GM12878 (cell line): ENCODE measurements at regions not wholly inside any gene's neighbourhood (a gene's known extent, or its start where the extent isn't known, plus 50 kb on each side); places are given as distances from the start of the nearest gene placed in this dataset.

Experiments
- ATAC-seq: fragments of 200-7000 bp; cut with Tn5 transposase; 3 replicates; pipeline ENCODE4 v1.9.1; 2020; ENCODE audit warnings: mild to moderate bottlenecking, moderate library complexity
- BruUV-seq: library from RNA; stranded (reverse); fragments of 400-500 nt; replicated peaks from 2 replicates; lab custom pipeline; 2021; lab: Mats Ljungman, UMichigan
- CTCF ChIA-PET: fragments of 300-600 bp; sonication (Branson Sonifier 250); formaldehyde crosslinking; extraction: SDS; loops from one replicate; lab custom pipeline; 2021; ENCODE audit warnings: inconsistent platforms; lab: Yijun Ruan, JAX
- POLR2A ChIA-PET: fragments of 350-600 bp; formaldehyde crosslinking; extraction: SDS; loops from one replicate; lab custom pipeline; 2021; ENCODE audit warnings: inconsistent platforms; lab: Charles Lee
- RAD21 ChIA-PET: fragments of 300-600 bp; sonication (Branson Sonifier 250); formaldehyde crosslinking; loops from one replicate; lab custom pipeline; 2023; ENCODE audit warnings: antibody characterized with exemption; ENCODE audit not compliant: unreplicated experiment; lab: Charles Lee
- SMC1A ChIA-PET: fragments of 300-600 bp; sonication (Branson Sonifier 250); formaldehyde crosslinking; loops from one replicate; lab custom pipeline; 2023; ENCODE audit not compliant: unreplicated experiment, uncharacterized antibody; lab: Charles Lee
- DNase-seq: peaks from one replicate; pipeline ENCODE4 v3.0.0-alpha.2; 2011; ENCODE audit warnings: low read depth, low spot score
- FAIRE-seq: peaks from 3 replicates; lab custom pipeline; 2011; peaks lifted over from hg19 to GRCh38; lab: Jason Lieb, UNC
- H2AFZ ChIP-seq: 2 replicates; pipeline ENCODE4 v1.6.0; 2011; ENCODE audit warnings: low read depth, low read length, control low read depth; ENCODE audit not compliant: control insufficient read depth
- H3K27ac ChIP-seq: 2 replicates; pipeline ENCODE4 v1.5.1; 2011; ENCODE audit warnings: control low read depth; ENCODE audit not compliant: control insufficient read depth, insufficient read depth
- H3K27me3 ChIP-seq, 2 experiments: replicated peaks in 1 of 2; 2 replicates each; pipeline versions ENCODE4 v1.6.0 to v1.6.1; 2011; ENCODE audit warnings: low read length in 1 of 2; ENCODE audit not compliant: control insufficient read depth in 2 of 2, insufficient read depth in 2 of 2
- H3K36me3 ChIP-seq, 2 experiments: 2 replicates each; pipeline ENCODE4 v1.5.1; 2011; ENCODE audit warnings: low read length in 1 of 2; ENCODE audit not compliant: control insufficient read depth in 2 of 2, insufficient read depth in 2 of 2
- H3K4me1 ChIP-seq: 2 replicates; pipeline ENCODE4 v1.6.1; 2011; ENCODE audit warnings: mild to moderate bottlenecking, low read length, moderate library complexity, mixed read lengths; ENCODE audit not compliant: control insufficient read depth, insufficient read depth
- H3K4me2 ChIP-seq: 2 replicates; pipeline ENCODE4 v1.6.0; 2011; ENCODE audit warnings: control low read depth; ENCODE audit not compliant: control insufficient read depth, insufficient read depth
- H3K4me3 ChIP-seq: fragments of 200-600 bp; sonication (generic); 2 replicates; pipeline ENCODE4 v1.5.1; 2016
- H3K79me2 ChIP-seq: 2 replicates; pipeline ENCODE4 v1.6.0; 2011; ENCODE audit warnings: low read length; ENCODE audit not compliant: control insufficient read depth, insufficient read depth
- H3K9ac ChIP-seq: 2 replicates; pipeline ENCODE4 v1.8.0; 2011; ENCODE audit warnings: low read length, control low read depth, mixed read lengths; ENCODE audit not compliant: control insufficient read depth, insufficient read depth
- H3K9me3 ChIP-seq: replicated peaks from 3 replicates; pipeline ENCODE4 v1.5.1; 2011; ENCODE audit warnings: mild to moderate bottlenecking, low read length; ENCODE audit not compliant: control insufficient read depth, insufficient read depth
- H4K20me1 ChIP-seq: 2 replicates; pipeline ENCODE4 v1.6.0; 2011; ENCODE audit not compliant: control insufficient read depth, insufficient read depth
- ATF7 ChIP-seq: fragments of 450-650 bp; IDR thresholded peaks from 2 replicates; pipeline ENCODE4 v1.6.1; 2016; ENCODE audit warnings: low read depth, mild to moderate bottlenecking
- CREM ChIP-seq: IDR thresholded peaks from 2 replicates; pipeline ENCODE4 v1.6.1; 2014; ENCODE audit warnings: antibody characterized with exemption, low read depth
- ETV6 ChIP-seq, 2 experiments: fragments of 450-650 bp in 1 of 2; IDR thresholded peaks in 1 of 2; conservative IDR thresholded peaks in 1 of 2; 2 replicates each; pipeline ENCODE4 v1.6.1; 2014; ENCODE audit warnings: antibody characterized with exemption in 1 of 2, borderline replicate concordance in 1 of 2, low read depth in 1 of 2, mild to moderate bottlenecking in 1 of 2, moderate library complexity in 1 of 2
- KAT2A ChIP-seq: conservative IDR thresholded peaks from 2 replicates; pipeline ENCODE4 v1.6.1; 2011; ENCODE audit warnings: low read depth, low read length; ENCODE audit not compliant: control insufficient read depth
- MEF2B ChIP-seq: fragments of 450-650 bp; IDR thresholded peaks from 2 replicates; pipeline ENCODE4 v1.6.1; 2018; ENCODE audit warnings: mild to moderate bottlenecking, moderate library complexity; ENCODE audit not compliant: partially characterized antibody, poor library complexity, severe bottlenecking
- NRF1 ChIP-seq: conservative IDR thresholded peaks from 2 replicates; pipeline ENCODE4 v1.6.1; 2011; ENCODE audit warnings: mild to moderate bottlenecking, low read depth, low read length, improper control_type of control experiment
- RB1 ChIP-seq: fragments of 450-650 bp; formaldehyde crosslinking; IDR thresholded peaks from 2 replicates; pipeline ENCODE4 v1.6.1; 2017; ENCODE audit warnings: mild to moderate bottlenecking, borderline replicate concordance
- SPI1 ChIP-seq: IDR thresholded peaks from 2 replicates; pipeline ENCODE4 v1.6.1; 2011; ENCODE audit warnings: low read depth, mild to moderate bottlenecking, low read length, moderate library complexity, borderline replicate concordance; ENCODE audit not compliant: insufficient read depth
- ZZZ3 ChIP-seq: IDR thresholded peaks from 2 replicates; pipeline ENCODE4 v1.6.1; 2011; ENCODE audit warnings: low read depth; ENCODE audit not compliant: control insufficient read depth, insufficient read length
- WGBS: methylation state at CpG from one replicate; pipeline ENCODE4 v1.1.6; 2016; ENCODE audit warnings: low lambda C conversion rate; ENCODE audit not compliant: insufficient replicate concordance, insufficient coverage; ENCODE audit errors: missing lambda C conversion rate; 5-methylcytosine and 5-hydroxymethylcytosine counted together
- in situ Hi-C: fragments of 300-500 bp; cut with MboI; formaldehyde crosslinking; loops from 9 replicates; pipeline ENCODE4 v1.14.3; 2018; ENCODE audit warnings: mixed read lengths
- intact Hi-C: fragments of 100-400 bp; cut with micrococcal nuclease; formaldehyde crosslinking; loops from one replicate; pipeline ENCODE4 v1.14.2; 2022; ENCODE audit not compliant: unreplicated experiment
- TF ChIP-seq, protein P1 (sequence below): IDR thresholded peaks from 2 replicates; pipeline ENCODE4 v1.6.1; 2012; ENCODE audit warnings: improper control_type of control experiment, low read depth, low read length; ENCODE audit not compliant: insufficient replicate concordance
- TF ChIP-seq, protein P2 (sequence below): IDR thresholded peaks from 2 replicates; pipeline ENCODE4 v1.6.1; 2012; ENCODE audit warnings: low read length, inconsistent platforms
- TF ChIP-seq, protein P3 (sequence below): IDR thresholded peaks from 2 replicates; pipeline ENCODE4 v1.6.1; 2012; ENCODE audit warnings: low read depth, low read length, improper control_type of control experiment
- TF ChIP-seq, protein P4 (sequence below): IDR thresholded peaks from 2 replicates; pipeline ENCODE4 v1.6.1; 2011; ENCODE audit warnings: mild to moderate bottlenecking, low read depth, low read length, moderate library complexity; ENCODE audit not compliant: insufficient replicate concordance
- TF ChIP-seq, protein P5 (sequence below): IDR thresholded peaks from 2 replicates; pipeline ENCODE4 v1.6.1; 2012; ENCODE audit warnings: low read depth, low read length, improper control_type of control experiment
- TF ChIP-seq, protein P6 (sequence below): IDR thresholded peaks from 2 replicates; pipeline ENCODE4 v1.6.1; 2011; ENCODE audit warnings: low read depth, mild to moderate bottlenecking, low read length, moderate library complexity, borderline replicate concordance; ENCODE audit errors: extremely low read depth

DNA sequence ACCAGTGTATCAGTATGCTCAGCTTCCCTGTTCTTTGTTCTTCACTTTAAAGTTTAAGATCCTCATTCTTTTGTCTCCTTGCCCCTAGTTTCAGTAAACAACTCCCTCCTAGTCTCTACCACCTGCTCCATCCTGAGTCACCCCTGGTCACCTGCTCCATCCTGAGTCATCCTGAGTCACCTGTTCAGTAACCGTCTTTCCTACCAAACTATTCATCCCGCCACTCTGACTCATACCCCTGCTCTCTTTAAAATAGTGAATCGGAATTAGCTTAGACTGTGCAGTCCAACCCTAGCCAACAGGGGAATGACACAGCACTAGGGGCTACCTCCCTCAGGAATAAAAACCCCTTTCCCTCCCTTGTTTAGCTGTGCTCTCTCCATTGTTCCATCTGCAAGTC lies 888.1 kb upstream of the MDGA2 start:
- no peak for ATAC-seq
- WGBS, result 43% methylated on average over 3 of the region's 3 CpGs
- no peak for FAIRE-seq
- intact Hi-C loops, result no loop called here
- POLR2A ChIA-PET, result no interaction called here
- Histone ChIP-seq H4K20me1 (no peaks in the 10 kb centered on the region), H2AFZ (no peak overlapping the region), H3K27ac (no peak overlapping the region), H3K4me2 (no peak overlapping the region), H3K36me3 (no peaks in the 10 kb centered on the region), H3K9me3 (no peaks in the 10 kb centered on the region), H3K27me3 (no peaks in the 10 kb centered on the region), H3K9ac (no peak overlapping the region), H3K4me1 (no peaks in the 10 kb centered on the region), H3K79me2 (no peaks in the 10 kb centered on the region), H3K4me3 (no peak overlapping the region)
- SMC1A ChIA-PET, result no interaction called here
- in situ Hi-C loops, result no loop called here
- DNase-seq, result no peak
- CTCF ChIA-PET, result no interaction called here
- RAD21 ChIA-PET, result no interaction called here
- BruUV-seq, result no TSS peak
- TF ChIP-seq, protein P1, sequence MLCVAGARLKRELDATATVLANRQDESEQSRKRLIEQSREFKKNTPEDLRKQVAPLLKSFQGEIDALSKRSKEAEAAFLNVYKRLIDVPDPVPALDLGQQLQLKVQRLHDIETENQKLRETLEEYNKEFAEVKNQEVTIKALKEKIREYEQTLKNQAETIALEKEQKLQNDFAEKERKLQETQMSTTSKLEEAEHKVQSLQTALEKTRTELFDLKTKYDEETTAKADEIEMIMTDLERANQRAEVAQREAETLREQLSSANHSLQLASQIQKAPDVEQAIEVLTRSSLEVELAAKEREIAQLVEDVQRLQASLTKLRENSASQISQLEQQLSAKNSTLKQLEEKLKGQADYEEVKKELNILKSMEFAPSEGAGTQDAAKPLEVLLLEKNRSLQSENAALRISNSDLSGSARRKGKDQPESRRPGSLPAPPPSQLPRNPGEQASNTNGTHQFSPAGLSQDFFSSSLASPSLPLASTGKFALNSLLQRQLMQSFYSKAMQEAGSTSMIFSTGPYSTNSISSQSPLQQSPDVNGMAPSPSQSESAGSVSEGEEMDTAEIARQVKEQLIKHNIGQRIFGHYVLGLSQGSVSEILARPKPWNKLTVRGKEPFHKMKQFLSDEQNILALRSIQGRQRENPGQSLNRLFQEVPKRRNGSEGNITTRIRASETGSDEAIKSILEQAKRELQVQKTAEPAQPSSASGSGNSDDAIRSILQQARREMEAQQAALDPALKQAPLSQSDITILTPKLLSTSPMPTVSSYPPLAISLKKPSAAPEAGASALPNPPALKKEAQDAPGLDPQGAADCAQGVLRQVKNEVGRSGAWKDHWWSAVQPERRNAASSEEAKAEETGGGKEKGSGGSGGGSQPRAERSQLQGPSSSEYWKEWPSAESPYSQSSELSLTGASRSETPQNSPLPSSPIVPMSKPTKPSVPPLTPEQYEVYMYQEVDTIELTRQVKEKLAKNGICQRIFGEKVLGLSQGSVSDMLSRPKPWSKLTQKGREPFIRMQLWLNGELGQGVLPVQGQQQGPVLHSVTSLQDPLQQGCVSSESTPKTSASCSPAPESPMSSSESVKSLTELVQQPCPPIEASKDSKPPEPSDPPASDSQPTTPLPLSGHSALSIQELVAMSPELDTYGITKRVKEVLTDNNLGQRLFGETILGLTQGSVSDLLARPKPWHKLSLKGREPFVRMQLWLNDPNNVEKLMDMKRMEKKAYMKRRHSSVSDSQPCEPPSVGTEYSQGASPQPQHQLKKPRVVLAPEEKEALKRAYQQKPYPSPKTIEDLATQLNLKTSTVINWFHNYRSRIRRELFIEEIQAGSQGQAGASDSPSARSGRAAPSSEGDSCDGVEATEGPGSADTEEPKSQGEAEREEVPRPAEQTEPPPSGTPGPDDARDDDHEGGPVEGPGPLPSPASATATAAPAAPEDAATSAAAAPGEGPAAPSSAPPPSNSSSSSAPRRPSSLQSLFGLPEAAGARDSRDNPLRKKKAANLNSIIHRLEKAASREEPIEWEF, result no peak
- TF ChIP-seq ZZZ3 (no peak), SPI1 (no peak), RB1 (no peak), ETV6 (conservative IDR thresholded peaks at IDR 0.05 in 1 of 2, IDR thresholded peaks at IDR 0.05 in 1 of 2; ENCODE audit: borderline replicate concordance in 1 of 2, low read depth in 1 of 2) (no peak), ATF7 (no peak), NRF1 (no peak), KAT2A (no peak), CREM (no peak), MEF2B (no peak)
- TF ChIP-seq, protein P2, sequence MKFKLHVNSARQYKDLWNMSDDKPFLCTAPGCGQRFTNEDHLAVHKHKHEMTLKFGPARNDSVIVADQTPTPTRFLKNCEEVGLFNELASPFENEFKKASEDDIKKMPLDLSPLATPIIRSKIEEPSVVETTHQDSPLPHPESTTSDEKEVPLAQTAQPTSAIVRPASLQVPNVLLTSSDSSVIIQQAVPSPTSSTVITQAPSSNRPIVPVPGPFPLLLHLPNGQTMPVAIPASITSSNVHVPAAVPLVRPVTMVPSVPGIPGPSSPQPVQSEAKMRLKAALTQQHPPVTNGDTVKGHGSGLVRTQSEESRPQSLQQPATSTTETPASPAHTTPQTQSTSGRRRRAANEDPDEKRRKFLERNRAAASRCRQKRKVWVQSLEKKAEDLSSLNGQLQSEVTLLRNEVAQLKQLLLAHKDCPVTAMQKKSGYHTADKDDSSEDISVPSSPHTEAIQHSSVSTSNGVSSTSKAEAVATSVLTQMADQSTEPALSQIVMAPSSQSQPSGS, result no peak
- TF ChIP-seq, protein P3, sequence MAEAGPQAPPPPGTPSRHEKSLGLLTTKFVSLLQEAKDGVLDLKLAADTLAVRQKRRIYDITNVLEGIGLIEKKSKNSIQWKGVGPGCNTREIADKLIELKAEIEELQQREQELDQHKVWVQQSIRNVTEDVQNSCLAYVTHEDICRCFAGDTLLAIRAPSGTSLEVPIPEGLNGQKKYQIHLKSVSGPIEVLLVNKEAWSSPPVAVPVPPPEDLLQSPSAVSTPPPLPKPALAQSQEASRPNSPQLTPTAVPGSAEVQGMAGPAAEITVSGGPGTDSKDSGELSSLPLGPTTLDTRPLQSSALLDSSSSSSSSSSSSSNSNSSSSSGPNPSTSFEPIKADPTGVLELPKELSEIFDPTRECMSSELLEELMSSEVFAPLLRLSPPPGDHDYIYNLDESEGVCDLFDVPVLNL, result no peak
- TF ChIP-seq, protein P4, sequence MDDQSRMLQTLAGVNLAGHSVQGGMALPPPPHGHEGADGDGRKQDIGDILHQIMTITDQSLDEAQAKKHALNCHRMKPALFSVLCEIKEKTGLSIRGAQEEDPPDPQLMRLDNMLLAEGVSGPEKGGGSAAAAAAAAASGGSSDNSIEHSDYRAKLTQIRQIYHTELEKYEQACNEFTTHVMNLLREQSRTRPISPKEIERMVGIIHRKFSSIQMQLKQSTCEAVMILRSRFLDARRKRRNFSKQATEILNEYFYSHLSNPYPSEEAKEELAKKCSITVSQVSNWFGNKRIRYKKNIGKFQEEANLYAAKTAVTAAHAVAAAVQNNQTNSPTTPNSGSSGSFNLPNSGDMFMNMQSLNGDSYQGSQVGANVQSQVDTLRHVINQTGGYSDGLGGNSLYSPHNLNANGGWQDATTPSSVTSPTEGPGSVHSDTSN, result no peak
- TF ChIP-seq, protein P5, sequence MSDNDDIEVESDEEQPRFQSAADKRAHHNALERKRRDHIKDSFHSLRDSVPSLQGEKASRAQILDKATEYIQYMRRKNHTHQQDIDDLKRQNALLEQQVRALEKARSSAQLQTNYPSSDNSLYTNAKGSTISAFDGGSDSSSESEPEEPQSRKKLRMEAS, result no peak
- TF ChIP-seq, protein P6, sequence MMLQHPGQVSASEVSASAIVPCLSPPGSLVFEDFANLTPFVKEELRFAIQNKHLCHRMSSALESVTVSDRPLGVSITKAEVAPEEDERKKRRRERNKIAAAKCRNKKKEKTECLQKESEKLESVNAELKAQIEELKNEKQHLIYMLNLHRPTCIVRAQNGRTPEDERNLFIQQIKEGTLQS, result no peak
